Endothelial cell of umbilical vein (primary cell): ENCODE measurements at regions not wholly inside any gene's neighbourhood (a gene's known extent, or its start where the extent isn't known, plus 50 kb on each side); places are given as distances from the start of the nearest gene placed in this dataset.

Experiments used
- BruUV-seq: library from RNA; stranded (reverse); fragments of 400-500 nt; replicated peaks from 2 replicates; lab custom pipeline; 2021; lab: Mats Ljungman, UMichigan
- CTCF ChIA-PET: fragments of 300-600, 350-600 bp; sonication (Branson Sonifier 250); formaldehyde crosslinking; loops from one replicate; lab custom pipeline; 2021; ENCODE audit warnings: antibody characterized with exemption, inconsistent platforms; lab: Charles Lee
- POLR2A ChIA-PET: fragments of 300-600, 350-600 bp; sonication (Branson Sonifier 250); formaldehyde crosslinking; loops from one replicate; lab custom pipeline; 2021; ENCODE audit warnings: antibody characterized with exemption, inconsistent platforms; lab: Charles Lee
- DNase-seq: peaks from one replicate; pipeline ENCODE4 v3.0.0-alpha.2; 2011; ENCODE audit warnings: low read depth, low spot score
- FAIRE-seq: peaks from 2 replicates; lab custom pipeline; 2011; peaks lifted over from hg19 to GRCh38; lab: Jason Lieb, UNC
- H2AFZ ChIP-seq: 2 replicates; pipeline ENCODE4 v1.6.0; 2012; ENCODE audit warnings: low read depth, low read length, control low read depth, inconsistent platforms
- H3K27ac ChIP-seq: 2 replicates; pipeline ENCODE4 v1.5.1; 2011; ENCODE audit warnings: low read depth, mild to moderate bottlenecking, control low read depth, low read length, moderate library complexity; ENCODE audit not compliant: insufficient read depth
- H3K27me3 ChIP-seq, 2 experiments: 2 replicates each; pipeline versions ENCODE4 v1.6.0 to v1.6.1; 2011; ENCODE audit warnings: low read length in 2 of 2, mixed read lengths in 1 of 2; ENCODE audit not compliant: control insufficient read depth in 2 of 2, insufficient read depth in 2 of 2
- H3K36me3 ChIP-seq, 2 experiments: 2 replicates in 1 of 2; 3 replicates in 1 of 2; pipeline ENCODE4 v1.5.1; 2011; ENCODE audit warnings: low read length in 2 of 2, mild to moderate bottlenecking in 1 of 2, moderate library complexity in 1 of 2; ENCODE audit not compliant: control insufficient read depth in 2 of 2, insufficient read depth in 2 of 2; ENCODE audit errors: extremely low read depth in 1 of 2
- H3K4me1 ChIP-seq: 3 replicates; pipeline ENCODE4 v1.5.1; 2011; ENCODE audit warnings: mild to moderate bottlenecking, low read length; ENCODE audit not compliant: control insufficient read depth, insufficient read depth; ENCODE audit errors: extremely low read depth
- H3K4me2 ChIP-seq: 2 replicates; pipeline ENCODE4 v1.6.1; 2011; ENCODE audit warnings: low read length, control low read depth, mixed read lengths; ENCODE audit not compliant: insufficient read depth
- H3K4me3 ChIP-seq, 3 experiments: fragments of 200-600 bp in 1 of 3; sonication (generic), shearing (Covaris generic) in 1 of 3; replicated peaks in 1 of 3; 2 replicates each; pipeline ENCODE4 v1.5.1; 2011 to 2016; ENCODE audit warnings: control low read depth in 3 of 3, low read length in 3 of 3, mild to moderate bottlenecking in 2 of 3, inconsistent platforms in 1 of 3, low read depth in 1 of 3, moderate library complexity in 1 of 3; ENCODE audit not compliant: insufficient read depth in 1 of 3
- H3K79me2 ChIP-seq: 2 replicates; pipeline ENCODE4 v1.6.0; 2012; ENCODE audit warnings: low read length, inconsistent platforms; ENCODE audit not compliant: control insufficient read depth, insufficient read depth
- H3K9ac ChIP-seq: replicated peaks from 2 replicates; pipeline ENCODE3; 2011; ENCODE audit warnings: low read length, control low read depth; ENCODE audit not compliant: insufficient read depth; ENCODE audit errors: extremely low read depth
- H3K9me1 ChIP-seq: replicated peaks from 3 replicates; pipeline ENCODE4 v1.6.0; 2011; ENCODE audit warnings: mild to moderate bottlenecking, low read length; ENCODE audit not compliant: control insufficient read depth, insufficient read depth; ENCODE audit errors: extremely low read depth
- H3K9me3 ChIP-seq: replicated peaks from 2 replicates; pipeline ENCODE4 v1.5.1; 2012; ENCODE audit warnings: low read length, inconsistent platforms; ENCODE audit not compliant: control insufficient read depth, insufficient read depth
- H4K20me1 ChIP-seq: replicated peaks from 2 replicates; pipeline ENCODE3; 2011; ENCODE audit warnings: mild to moderate bottlenecking, low read length; ENCODE audit not compliant: control insufficient read depth, insufficient read depth; ENCODE audit errors: extremely low read depth
- CTCF ChIP-seq, 2 donors: IDR thresholded peaks; 1 replicate in 1 of 2; 2 replicates in 1 of 2; pipeline ENCODE4 v1.5.1; 2011; ENCODE audit warnings: low read length in 2 of 2, mild to moderate bottlenecking in 2 of 2, moderate library complexity in 2 of 2, control low read depth in 1 of 2, inconsistent platforms in 1 of 2, low read depth in 1 of 2; ENCODE audit not compliant: insufficient read depth in 1 of 2; ENCODE audit errors: extremely low read depth in 1 of 2
- EZH2 ChIP-seq: IDR thresholded peaks from 2 replicates; pipeline ENCODE4 v1.6.1; 2012; ENCODE audit warnings: borderline replicate concordance, low read depth, mild to moderate bottlenecking, moderate library complexity, low read length, inconsistent platforms; ENCODE audit not compliant: severe bottlenecking
- FOS ChIP-seq: IDR thresholded peaks from 2 replicates; pipeline ENCODE4 v1.6.1; 2011; ENCODE audit warnings: mild to moderate bottlenecking, low read length, moderate library complexity, borderline replicate concordance; ENCODE audit not compliant: insufficient read depth
- GATA2 ChIP-seq: IDR thresholded peaks from 2 replicates; pipeline ENCODE4 v1.7.0; 2011; ENCODE audit warnings: low read depth, mild to moderate bottlenecking, moderate library complexity, mixed read lengths, low read length; ENCODE audit not compliant: insufficient read length, insufficient read depth
- JUN ChIP-seq: IDR thresholded peaks from 2 replicates; pipeline ENCODE4 v1.6.1; 2011; ENCODE audit warnings: borderline replicate concordance, low read depth; ENCODE audit not compliant: insufficient read length, insufficient read depth
- MAX ChIP-seq: IDR thresholded peaks from 2 replicates; pipeline ENCODE4 v1.6.1; 2011; ENCODE audit not compliant: insufficient read depth, insufficient read length
- MYC ChIP-seq: IDR thresholded peaks from one replicate; pipeline ENCODE4 v1.6.1; 2011; ENCODE audit warnings: mild to moderate bottlenecking, low read depth, low read length
- POLR2A ChIP-seq: IDR thresholded peaks from 2 replicates; pipeline ENCODE4 v1.6.1; 2012; ENCODE audit warnings: low read depth, mild to moderate bottlenecking, control low read depth, low read length
- POLR2AphosphoS5 ChIP-seq: IDR thresholded peaks from 2 replicates; pipeline ENCODE4 v1.6.1; 2012; ENCODE audit warnings: low read depth, mild to moderate bottlenecking, control low read depth, low read length, moderate library complexity; ENCODE audit not compliant: insufficient read depth
- dilution Hi-C: fragments of 300-500 bp; cut with MboI; formaldehyde crosslinking; loops from one replicate; pipeline ENCODE4 v1.15.0; 2019; ENCODE audit warnings: low sequenced_read_pairs; ENCODE audit not compliant: extremely low pct_ligation_motif_present
- intact Hi-C: fragments of 100-400 bp; cut with micrococcal nuclease; formaldehyde crosslinking; loops from one replicate; pipeline ENCODE4 v1.10.0; 2022

- Histone ChIP-seq H3K4me2 (no peak overlapping the region), H3K27ac (no peak overlapping the region), H2AFZ (no peak overlapping the region), H3K79me2 (no peaks in the 10 kb centered on the region), H3K9ac (no peak overlapping the region), H3K27me3 (no peaks in the 10 kb centered on the region), H3K9me3 (no peaks in the 10 kb centered on the region), H3K36me3 (no peaks in the 10 kb centered on the region), H3K4me3 (no peak overlapping the region), H3K4me1 (no peaks in the 10 kb centered on the region), H3K9me1 (no peaks in the 10 kb centered on the region), H4K20me1 (no peaks in the 10 kb centered on the region)
- CTCF ChIA-PET = no interaction called here
- no TSS peak for BruUV-seq
- dilution Hi-C loops (no loop called here), intact Hi-C loops (no loop called here)
- DNase-seq = no peak
- POLR2A ChIA-PET = no interaction called here
- no peak for TF ChIP-seq JUN
- no peak for TF ChIP-seq MAX
- no peak for TF ChIP-seq MYC
- TF ChIP-seq EZH2 = no peak
- TF ChIP-seq CTCF (IDR thresholded peaks at IDR 0.05; ENCODE audit: extremely low read depth in 1 of 2, insufficient read depth in 1 of 2, low read depth in 1 of 2, low read length in 2 of 2) = no peak
- TF ChIP-seq POLR2A = no peak
- TF ChIP-seq POLR2AphosphoS5 = no peak
- TF ChIP-seq FOS = no peak
- no peak for TF ChIP-seq GATA2
- no peak for FAIRE-seq
Observed at GRCh38 chr1:188615321-188615720, 1786.6 kb downstream of the PLA2G4A start.
